Right lobe of liver (tissue), 6 donors: ENCODE measurements at regions not wholly inside any gene's neighbourhood (a gene's known extent, or its start where the extent isn't known, plus 50 kb on each side); places are given as distances from the start of the nearest gene placed in this dataset.

Experiments used
- ATAC-seq, 4 donors: fragments of 200-7000 bp; cut with Tn5 transposase; one replicate each; pipeline ENCODE4 v1.9.1; 2020; ENCODE audit warnings: mild to moderate bottlenecking in 4 of 4, moderate library complexity in 4 of 4
- DNase-seq, 3 donors: peaks; one replicate each; pipeline ENCODE4 v3.0.0-alpha.2; 2020
- H3K27ac ChIP-seq, 3 donors: fragments of 200-600 bp; one replicate each; pipeline ENCODE4 v1.8.0; 2022
- H3K27me3 ChIP-seq, 2 donors: fragments of 200-600 bp; one replicate each; pipeline ENCODE4 v1.8.0; 2022
- H3K36me3 ChIP-seq, 4 donors: fragments of 200-600 bp; sonication (generic) in 1 of 4; one replicate each; pipeline versions ENCODE4 v1.5.1 to v1.8.0; 2017 to 2022; ENCODE audit warnings: control low read depth in 1 of 4
- H3K4me1 ChIP-seq, 4 donors: fragments of 200-600 bp; sonication (generic) in 1 of 4; one replicate each; pipeline versions ENCODE4 v1.5.1 to v1.8.0; 2017 to 2022; ENCODE audit warnings: control low read depth in 1 of 4
- H3K4me3 ChIP-seq, 3 donors: fragments of 200-600 bp; one replicate each; pipeline ENCODE4 v1.8.0; 2022
- H3K9me3 ChIP-seq, 4 donors: fragments of 200-600 bp; sonication (generic) in 1 of 4; one replicate each; pipeline versions ENCODE4 v1.5.1 to v1.8.0; 2017 to 2022; ENCODE audit warnings: control low read depth in 1 of 4
- POLR2A ChIP-seq: fragments of 450-650 bp; IDR thresholded peaks from one replicate; pipeline ENCODE4 v1.6.1; 2017; ENCODE audit warnings: antibody characterized with exemption, mild to moderate bottlenecking
- WGBS: methylation state at CpG from one replicate; pipeline ENCODE4 v1.1.6; 2018; ENCODE audit warnings: low coverage, low lambda C conversion rate; ENCODE audit not compliant: insufficient coverage; ENCODE audit errors: missing lambda C conversion rate; 5-methylcytosine and 5-hydroxymethylcytosine counted together
- intact Hi-C, 2 donors: fragments of 100-400 bp; cut with DNase I; formaldehyde crosslinking; loops; one replicate each; pipeline versions ENCODE4 v1.11.2 to v1.14.1; 2022
- TF ChIP-seq, protein P1 (sequence below), 4 donors: fragments of 200-600 bp in 3 of 4; fragments of 450-650 bp in 1 of 4; IDR thresholded peaks; one replicate each; pipeline versions ENCODE4 v1.5.1 to v1.8.0; 2016 to 2022; ENCODE audit warnings: antibody characterized with exemption in 4 of 4, mild to moderate bottlenecking in 2 of 4
- donor health status: DM: no; HTN: yes; CAD: no.
- donor health status: DM: no; HTN: no; CAD: no.
- donor health status: DM: no; HTN: no; CAD: no.
- donor health status: DM: no; HTN: yes; CAD: no.
- donor health status: DM: no; HTN: yes; CAD: no.

DNA sequence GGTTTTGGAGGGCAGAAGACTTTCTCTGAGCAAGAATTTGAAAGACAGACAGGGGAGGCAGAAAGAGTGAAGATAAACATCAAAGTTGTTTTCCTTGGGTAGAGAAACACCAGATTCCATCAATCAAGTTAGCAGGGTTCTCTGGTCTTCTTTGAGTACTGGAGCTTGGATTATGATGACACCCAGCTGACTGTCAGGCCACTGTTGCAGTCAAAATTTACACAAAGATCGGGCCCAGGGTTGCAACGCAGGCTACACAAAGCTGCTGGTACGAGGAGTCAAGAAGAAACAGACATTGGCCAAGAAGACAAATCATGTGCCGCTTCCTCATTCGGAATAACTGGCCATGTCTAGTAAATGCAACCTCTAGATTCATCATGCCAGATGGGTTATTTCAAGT, 396.2 kb upstream of the XYLT1 start:
- H3K27ac ChIP-seq: no peak overlapping the region
- ATAC-seq (no peak), DNase-seq (no peak)
- intact Hi-C loops: no loop called here
- no peaks in the 10 kb centered on the region for H3K4me1 ChIP-seq
- no peak overlapping the region for H3K4me3 ChIP-seq
- no peaks in the 10 kb centered on the region for H3K9me3 ChIP-seq
- 100% methylated on average over 2 of the region's 5 CpGs for WGBS
- H3K27me3 ChIP-seq: no peaks in the 10 kb centered on the region
- no peak for TF ChIP-seq POLR2A
- TF ChIP-seq, protein P1, sequence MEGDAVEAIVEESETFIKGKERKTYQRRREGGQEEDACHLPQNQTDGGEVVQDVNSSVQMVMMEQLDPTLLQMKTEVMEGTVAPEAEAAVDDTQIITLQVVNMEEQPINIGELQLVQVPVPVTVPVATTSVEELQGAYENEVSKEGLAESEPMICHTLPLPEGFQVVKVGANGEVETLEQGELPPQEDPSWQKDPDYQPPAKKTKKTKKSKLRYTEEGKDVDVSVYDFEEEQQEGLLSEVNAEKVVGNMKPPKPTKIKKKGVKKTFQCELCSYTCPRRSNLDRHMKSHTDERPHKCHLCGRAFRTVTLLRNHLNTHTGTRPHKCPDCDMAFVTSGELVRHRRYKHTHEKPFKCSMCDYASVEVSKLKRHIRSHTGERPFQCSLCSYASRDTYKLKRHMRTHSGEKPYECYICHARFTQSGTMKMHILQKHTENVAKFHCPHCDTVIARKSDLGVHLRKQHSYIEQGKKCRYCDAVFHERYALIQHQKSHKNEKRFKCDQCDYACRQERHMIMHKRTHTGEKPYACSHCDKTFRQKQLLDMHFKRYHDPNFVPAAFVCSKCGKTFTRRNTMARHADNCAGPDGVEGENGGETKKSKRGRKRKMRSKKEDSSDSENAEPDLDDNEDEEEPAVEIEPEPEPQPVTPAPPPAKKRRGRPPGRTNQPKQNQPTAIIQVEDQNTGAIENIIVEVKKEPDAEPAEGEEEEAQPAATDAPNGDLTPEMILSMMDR (IDR thresholded peaks at IDR 0.05): no peak
- H3K36me3 ChIP-seq: no peaks in the 10 kb centered on the region

DNA sequence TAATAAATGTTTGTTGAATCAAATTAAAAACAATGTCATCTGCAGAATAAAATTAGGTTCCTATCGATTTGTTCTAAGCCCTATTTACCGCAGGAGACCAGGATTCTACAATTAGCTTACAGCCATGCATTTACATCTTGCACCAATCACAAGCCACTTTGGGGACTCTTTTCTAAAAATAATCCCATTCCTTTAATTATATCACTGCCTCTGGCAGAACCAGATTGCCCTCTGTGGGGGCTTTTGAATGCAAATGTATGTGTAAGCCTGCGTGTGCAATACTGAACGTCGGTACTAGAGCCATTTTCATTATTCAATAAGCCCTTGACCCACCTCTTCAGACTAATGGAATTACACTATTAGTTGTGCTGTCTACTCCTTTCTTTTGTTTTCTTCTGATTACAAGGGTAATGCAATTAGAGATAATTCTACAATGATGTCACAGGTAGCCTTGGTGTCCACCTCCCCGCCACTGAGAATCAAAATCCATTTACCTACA, 391.3 kb upstream of the XYLT1 start:
- Histone ChIP-seq H3K27ac (no peak overlapping the region), H3K9me3 (no peaks in the 10 kb centered on the region), H3K4me1 (no peaks in the 10 kb centered on the region), H3K27me3 (no peaks in the 10 kb centered on the region), H3K4me3 (no peak overlapping the region), H3K36me3 (no peaks in the 10 kb centered on the region)
- ATAC-seq (no peak), DNase-seq (no peak)
- intact Hi-C loops: no loop called here
- WGBS: 86% methylated on average over 5 of the region's 6 CpGs
- no peak for TF ChIP-seq POLR2A
- TF ChIP-seq, protein P1 (IDR thresholded peaks at IDR 0.05): no peak

DNA sequence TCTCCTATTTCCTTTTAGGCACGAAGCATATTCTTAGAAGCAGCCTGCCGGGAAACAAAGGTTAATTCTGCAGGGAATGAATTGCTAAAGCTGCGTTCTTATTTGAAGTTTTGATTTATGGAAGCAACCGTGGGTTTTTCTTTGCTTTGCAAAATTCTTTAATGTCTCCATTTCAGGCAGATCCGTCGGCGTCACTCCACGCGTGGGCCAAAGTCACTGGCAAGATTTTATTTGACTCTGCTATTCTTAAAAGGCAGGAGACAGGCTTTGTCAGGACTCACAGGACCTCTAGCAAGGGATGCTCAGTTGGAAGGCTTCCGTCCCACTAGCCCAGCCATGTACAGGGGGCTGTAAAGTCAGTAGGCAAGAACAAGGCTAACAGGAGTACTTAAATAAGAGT, 387.3 kb upstream of the XYLT1 start:
- no peak for ATAC-seq
- H3K36me3 ChIP-seq: no peaks in the 10 kb centered on the region

DNA sequence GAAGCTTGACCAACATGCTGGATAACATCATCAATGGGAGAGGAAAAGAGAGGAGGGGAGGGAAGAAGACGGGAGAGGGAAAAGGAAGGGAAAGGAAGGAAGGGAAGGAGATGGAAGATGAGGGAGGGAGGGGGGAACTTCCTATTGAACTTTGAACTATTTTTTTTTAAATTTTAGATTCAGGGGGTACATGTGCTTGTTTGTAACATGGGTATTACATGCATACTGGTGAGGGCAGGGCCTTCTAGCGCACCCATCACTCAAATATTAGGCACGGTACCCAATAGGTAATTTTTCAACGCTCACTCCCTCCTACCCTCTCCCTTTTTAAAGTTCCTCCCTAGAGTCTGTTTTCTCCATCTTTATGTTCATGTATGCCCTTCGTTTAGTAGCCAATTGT, 383.2 kb upstream of the XYLT1 start:
- H3K27me3 ChIP-seq: no peaks in the 10 kb centered on the region
- WGBS: 81% methylated on average over 5 of the region's 5 CpGs
- H3K27ac ChIP-seq: no peak overlapping the region
- H3K36me3 ChIP-seq: no peaks in the 10 kb centered on the region
- no peak for DNase-seq
- TF ChIP-seq, protein P1 (IDR thresholded peaks at IDR 0.05): no peak
- TF ChIP-seq POLR2A: no peak
- H3K9me3 ChIP-seq: no peaks in the 10 kb centered on the region
- ATAC-seq: no peak
- no peak overlapping the region for H3K4me3 ChIP-seq
- H3K4me1 ChIP-seq: no peaks in the 10 kb centered on the region
- intact Hi-C loops: no loop called here

More for the DNA sequence above, 387.3 kb upstream of the XYLT1 start:
- H3K27ac ChIP-seq: no peak overlapping the region
- no peak overlapping the region for H3K4me3 ChIP-seq
- no peak for TF ChIP-seq POLR2A
- no peaks in the 10 kb centered on the region for H3K9me3 ChIP-seq
- intact Hi-C loops: no loop called here
- DNase-seq: no peak
- no peaks in the 10 kb centered on the region for H3K27me3 ChIP-seq
- WGBS: 60% methylated on average over 8 of the region's 10 CpGs
- H3K4me1 ChIP-seq: no peaks in the 10 kb centered on the region

DNA sequence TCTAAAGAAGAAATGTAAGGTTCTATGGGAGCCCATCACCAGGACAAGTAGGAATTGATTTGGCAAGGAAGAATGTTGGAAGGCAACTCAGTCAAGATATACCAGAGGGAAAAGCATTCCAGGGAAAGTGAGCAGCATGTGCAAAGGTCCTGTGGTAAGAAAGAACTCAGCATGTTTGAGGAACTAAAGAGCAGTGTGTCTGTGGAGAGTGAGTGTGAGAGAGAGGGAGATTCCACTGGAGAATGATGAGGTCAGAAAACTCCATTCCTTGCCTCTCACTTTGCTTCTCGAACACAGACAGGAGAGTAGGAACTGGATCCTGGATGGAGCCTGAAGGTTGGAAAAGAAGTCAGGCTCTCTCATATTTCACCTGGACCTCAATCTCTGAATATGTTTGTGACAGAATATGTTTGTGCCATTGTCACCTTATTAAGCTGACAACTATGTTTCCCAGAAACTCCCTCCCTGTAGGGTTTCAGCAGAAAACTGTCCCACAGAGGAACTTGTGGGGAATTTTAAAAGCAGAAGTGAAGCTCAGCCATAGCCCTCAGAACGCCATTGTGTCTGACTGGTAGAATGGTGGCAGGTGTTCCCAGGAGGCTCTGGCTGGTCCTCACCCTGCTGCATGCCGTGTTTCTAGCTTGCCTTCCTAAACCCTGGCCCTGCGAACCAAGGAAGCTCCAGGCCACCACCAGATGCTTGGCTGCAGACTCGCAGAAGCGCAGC, 382.4 kb upstream of the XYLT1 start:
- intact Hi-C loops: no loop called here
- ATAC-seq: no peak
- Histone ChIP-seq H3K27ac (no peak overlapping the region), H3K9me3 (no peaks in the 10 kb centered on the region), H3K4me3 (no peak overlapping the region), H3K27me3 (no peaks in the 10 kb centered on the region), H3K36me3 (no peaks in the 10 kb centered on the region), H3K4me1 (no peaks in the 10 kb centered on the region)
- DNase-seq: no peak
- 79% methylated on average over 3 of the region's 6 CpGs for WGBS
- TF ChIP-seq, protein P1 (IDR thresholded peaks at IDR 0.05): no peak
- no peak for TF ChIP-seq POLR2A
